DMS153 treated with DMSO at 0.1 percent for 48 hours (cell line): ENCODE measurements at regions not wholly inside any gene's neighbourhood (a gene's known extent, or its start where the extent isn't known, plus 50 kb on each side); places are given as distances from the start of the nearest gene placed in this dataset.

Experiments used
- DNase-seq: peaks from one replicate; lab custom pipeline; 2025; ENCODE audit not compliant: unreplicated experiment; lab: John Stamatoyannopoulos, UW

DNA sequence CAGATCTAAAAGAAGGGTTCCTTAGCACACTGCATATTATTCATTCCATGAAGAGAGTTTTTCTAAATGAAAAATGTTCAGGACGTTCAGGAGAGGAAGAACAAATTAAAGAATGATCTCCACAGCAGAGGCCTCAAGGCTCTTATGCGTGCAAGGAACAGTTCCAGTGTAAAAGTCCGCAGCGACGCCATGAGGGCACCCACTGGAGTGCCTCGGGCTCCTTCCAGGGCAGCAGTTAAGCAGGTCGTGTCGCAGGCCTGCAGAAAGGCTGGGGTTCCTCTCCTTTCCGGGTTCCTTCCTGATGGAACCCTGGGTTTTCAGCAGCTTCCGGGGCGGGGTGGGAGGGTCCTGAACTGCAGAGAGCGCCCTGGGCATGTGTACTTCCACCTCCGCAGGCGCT is 87.1 kb upstream of the SELENOP start:
- DNase-seq, result no peak

DNA sequence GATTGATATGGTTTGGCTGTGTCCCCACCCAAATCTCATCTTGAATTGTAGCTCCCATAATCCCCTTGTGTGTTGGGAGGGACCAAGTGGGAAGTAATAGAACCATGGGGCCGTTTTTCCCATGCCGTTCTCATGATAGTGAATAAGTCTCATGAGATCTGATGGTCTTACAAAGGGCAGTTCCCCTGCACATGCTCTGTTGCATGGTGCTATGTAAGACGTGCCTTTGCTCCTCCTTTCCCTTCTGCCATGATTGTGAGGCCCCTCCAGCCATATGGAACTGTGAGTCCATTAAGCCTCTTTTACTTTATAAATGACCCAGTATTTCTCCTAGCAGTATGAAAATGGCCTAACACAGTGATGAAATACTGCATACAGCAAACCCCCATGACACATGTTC is 84.8 kb upstream of the SELENOP start:
- no peak for DNase-seq

DNA sequence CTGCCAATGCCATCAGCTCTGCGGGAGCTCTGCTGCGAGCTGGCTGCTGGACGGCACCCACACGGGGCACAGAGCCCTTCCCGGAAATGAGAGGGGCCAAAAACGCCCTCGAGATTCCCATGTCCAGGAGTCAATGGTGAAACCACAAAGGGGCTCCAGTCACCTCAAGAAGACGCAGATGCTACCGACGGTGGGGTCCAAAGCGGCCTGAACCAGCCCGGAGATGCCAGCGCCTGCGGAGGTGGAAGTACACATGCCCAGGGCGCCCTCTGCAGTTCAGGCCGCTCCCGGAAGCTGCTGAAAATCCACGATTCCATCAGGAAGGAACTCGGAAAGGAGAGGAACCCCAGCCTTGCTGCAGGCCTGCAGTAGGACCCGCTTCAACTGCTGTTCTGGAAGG is 82.4 kb upstream of the SELENOP start:
- DNase-seq, result no peak

DNA sequence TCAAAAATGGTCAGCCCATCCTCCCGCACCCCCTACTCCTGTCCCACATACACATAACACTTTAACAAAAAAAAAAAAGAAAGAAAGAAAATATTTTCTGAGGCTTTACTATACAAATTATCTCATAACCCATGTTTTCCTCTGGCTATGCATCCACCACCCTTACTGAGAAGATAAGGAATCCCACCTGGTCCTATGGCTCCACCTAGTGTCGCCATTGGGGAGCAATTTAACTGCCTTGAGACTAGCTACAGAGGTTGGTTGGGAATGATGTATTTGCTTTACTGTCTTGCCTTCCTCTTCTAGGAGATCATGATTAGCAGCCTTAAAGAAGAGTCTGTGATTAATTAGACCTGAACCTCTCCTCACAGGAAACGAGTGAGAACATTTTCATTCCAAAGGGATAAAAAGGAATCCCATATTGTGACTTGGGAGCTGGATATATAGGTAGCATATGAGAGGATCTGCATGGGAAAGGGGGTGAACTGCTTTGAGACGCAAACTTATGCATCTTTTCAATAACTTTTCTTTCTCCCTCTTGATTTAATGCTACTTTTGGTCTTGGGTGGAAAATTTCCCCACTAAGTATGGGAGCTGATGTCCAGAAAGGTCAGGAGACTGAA is 77.7 kb upstream of the SELENOP start:
- peak; percentile 93 for DNase-seq

DNA sequence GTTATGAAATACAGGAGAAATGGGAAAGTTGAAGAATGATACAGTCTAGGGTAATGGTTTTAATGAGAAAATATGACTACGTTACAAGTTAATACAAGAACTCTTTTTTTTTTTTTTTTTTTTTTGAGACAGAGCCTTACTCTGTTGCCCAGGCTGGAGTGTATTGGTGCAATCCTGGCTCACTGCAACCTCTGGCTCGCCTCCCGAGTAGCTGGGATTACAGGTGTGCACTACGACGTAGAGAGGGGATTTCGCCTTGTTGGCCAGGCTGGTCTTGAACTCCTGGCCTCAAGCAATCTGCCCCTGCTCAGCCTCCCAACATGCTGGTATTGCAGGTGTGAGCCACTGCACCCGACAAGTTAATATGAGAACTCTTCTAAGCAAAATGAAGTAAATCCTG is 77.1 kb upstream of the SELENOP start:
- no peak for DNase-seq

GRCh38 chr5:42887575-42887974 is 75.9 kb upstream of the SELENOP start:
- no peak for DNase-seq

- DNase-seq, result peak; percentile 94
These were observed 75.4 kb upstream of the SELENOP start for GRCh38 chr5:42887097-42887496.

GRCh38 chr5:42886635-42887034 is 74.9 kb upstream of the SELENOP start:
- DNase-seq, result peak; percentile 69

GRCh38 chr5:42884326-42884725 is 72.6 kb upstream of the SELENOP start:
- DNase-seq, result no peak

DNA sequence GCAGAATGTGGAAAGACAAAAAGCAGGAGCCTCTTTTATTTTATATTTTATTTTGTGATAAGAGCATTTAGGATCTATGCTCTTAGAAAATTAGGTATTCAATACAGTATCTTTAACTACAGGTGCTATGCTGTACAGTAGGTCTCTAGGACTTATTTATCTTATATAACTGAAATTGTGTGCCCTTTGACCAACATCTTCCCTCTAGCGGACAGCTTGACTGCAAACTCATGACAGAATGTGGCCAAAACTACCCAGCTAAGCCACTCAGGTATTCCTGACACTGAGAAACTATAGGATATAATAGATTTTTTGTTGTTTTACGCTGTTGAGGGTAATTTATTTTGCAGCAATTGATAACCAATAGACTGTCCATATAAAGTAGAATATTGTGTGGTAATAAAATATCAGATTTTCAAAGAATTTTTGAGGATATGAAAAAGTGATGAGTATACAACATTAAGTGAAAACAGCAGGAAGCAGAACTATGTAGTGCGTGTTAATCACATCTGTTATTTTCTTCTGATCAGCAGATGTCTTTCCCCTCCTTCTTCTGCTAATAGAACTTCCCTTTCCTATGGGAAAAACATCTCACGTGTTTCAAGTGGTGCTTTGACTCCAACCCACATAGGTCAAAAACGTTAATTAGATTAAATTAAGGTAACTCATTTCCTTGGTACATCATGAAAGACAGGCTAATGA is 69.9 kb upstream of the SELENOP start:
- DNase-seq, result no peak

- no peak for DNase-seq
These were observed 68.9 kb upstream of the SELENOP start for GRCh38 chr5:42880496-42881150.

DNA sequence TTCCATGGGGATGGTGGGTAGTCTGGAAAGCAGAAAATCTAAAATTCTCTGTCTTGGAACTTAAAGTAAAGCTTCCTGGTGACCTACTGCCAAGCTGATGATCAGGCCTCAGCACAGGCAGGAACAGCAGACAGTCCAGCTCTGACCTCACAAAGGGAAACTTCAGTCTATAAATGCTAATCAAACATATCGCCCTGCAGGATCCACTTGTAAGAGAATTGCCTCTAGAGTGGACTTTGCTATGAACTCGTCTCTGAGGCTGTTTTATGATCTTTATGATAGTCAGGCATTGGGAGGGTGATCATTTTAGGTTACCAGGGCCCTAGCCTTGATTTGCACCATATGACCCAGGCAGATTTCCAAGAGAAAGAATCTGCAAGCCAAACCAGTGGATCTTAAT is 67.6 kb upstream of the SELENOP start:
- DNase-seq, result no peak

- no peak for DNase-seq
These were observed 66.9 kb upstream of the SELENOP start for GRCh38 chr5:42878550-42878949.

GRCh38 chr5:42878041-42878440 is 66.3 kb upstream of the SELENOP start:
- no peak for DNase-seq

DNA sequence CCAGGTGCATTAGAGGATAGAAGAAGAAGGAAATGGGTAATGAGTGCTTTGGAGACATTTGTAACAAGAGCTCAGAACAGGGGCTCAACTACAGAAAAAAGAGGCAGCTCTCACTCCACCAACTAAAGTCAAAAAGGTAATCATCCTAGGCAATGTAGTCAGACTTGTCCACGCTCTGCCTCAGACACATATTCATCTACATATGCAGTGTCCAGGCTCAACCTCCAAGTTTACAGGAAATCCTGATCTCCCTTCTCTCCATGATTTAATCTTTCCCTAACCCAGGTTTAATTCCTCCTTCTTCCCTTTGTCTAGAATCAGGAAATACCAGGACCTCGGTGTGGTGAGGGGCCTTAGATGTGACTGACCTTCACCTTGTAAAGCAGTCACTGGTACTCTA is 65.7 kb upstream of the SELENOP start:
- no peak for DNase-seq

DNA sequence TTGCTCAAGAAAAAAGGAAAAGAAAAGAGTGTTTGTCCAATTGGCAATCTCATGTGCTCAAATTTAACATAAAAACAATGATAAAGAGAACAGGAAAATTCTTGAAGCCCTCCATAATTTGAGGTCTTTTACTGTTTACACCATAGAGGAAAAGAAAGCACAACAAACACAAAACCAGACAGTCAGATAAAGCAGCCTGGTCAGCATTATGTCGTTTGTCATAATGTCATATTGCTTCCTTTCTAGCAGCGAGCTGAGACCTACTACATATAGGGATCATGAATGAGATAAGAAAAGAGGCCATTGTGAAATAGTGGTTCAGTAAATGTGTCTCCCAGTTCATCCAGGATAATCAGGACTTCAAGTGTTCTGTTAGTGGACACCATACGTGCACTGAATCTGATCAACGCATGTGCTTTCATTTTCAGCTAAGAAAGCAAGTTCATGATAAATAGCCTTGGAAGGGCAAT is 64.7 kb upstream of the SELENOP start:
- peak; percentile 32 for DNase-seq

- no peak for DNase-seq
These were observed 64.2 kb upstream of the SELENOP start for GRCh38 chr5:42875785-42876374.

GRCh38 chr5:42875211-42875610 is 63.5 kb upstream of the SELENOP start:
- DNase-seq, result no peak

GRCh38 chr5:42874621-42875198 is 63.0 kb upstream of the SELENOP start:
- no peak for DNase-seq

- no peak for DNase-seq
These were observed 61.2 kb upstream of the SELENOP start for GRCh38 chr5:42872865-42873264.

DNA sequence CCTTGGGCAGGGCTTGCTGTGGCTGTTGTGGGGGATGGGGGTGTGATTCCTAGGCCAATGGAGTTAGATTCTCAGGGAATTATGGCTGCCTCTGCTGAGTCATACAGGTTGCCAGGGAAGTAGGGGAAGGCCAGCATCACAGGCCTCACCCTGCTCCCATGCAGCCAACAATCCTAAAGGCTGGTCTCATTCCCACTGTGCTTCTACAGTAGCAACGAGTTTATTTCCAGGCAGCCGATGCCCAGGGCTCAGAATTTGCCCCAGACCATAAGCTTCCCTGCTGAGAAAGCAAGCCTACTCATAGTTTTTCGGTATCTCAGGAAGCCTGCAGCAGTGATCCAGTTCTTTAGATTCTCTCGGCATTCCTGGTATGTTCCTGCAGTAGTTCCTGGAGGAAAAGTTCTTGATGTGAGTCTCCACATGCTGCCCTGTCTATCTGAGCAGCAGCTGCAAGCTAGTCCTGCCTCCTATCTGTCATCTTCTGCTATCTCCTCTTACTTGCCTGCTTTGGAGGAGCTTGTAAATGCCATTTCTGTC is 59.3 kb upstream of the SELENOP start:
- DNase-seq, result no peak
